NOMO-1 treated with dmso at 0.1 percent for 144 hours (cell line): ENCODE measurements at regions not wholly inside any gene's neighbourhood (a gene's known extent, or its start where the extent isn't known, plus 50 kb on each side); places are given as distances from the start of the nearest gene placed in this dataset.

Experiments used
- DNase-seq: peaks from one replicate; lab custom pipeline; 2025; ENCODE audit not compliant: unreplicated experiment; lab: John Stamatoyannopoulos, UW

DNA sequence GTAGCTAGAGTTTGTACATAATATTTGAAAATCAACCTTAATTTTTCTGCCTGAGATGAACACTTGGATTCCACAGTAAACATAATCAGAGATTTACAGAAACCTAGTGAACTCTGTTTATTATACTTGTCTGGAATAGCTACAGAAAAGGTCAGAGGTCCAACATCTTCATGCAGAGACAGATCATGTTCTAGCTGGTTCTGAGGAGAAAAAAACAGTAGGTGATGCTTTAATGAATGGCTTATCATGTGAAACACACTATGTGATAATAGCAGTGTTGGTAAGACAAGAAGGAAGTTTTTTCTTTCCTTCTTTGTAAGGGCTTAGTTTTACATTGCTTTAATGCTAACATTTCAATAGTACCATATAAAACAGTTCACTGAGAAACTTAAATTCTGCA is 846.4 kb upstream of the ZEB2 start:
- DNase-seq: no peak

DNA sequence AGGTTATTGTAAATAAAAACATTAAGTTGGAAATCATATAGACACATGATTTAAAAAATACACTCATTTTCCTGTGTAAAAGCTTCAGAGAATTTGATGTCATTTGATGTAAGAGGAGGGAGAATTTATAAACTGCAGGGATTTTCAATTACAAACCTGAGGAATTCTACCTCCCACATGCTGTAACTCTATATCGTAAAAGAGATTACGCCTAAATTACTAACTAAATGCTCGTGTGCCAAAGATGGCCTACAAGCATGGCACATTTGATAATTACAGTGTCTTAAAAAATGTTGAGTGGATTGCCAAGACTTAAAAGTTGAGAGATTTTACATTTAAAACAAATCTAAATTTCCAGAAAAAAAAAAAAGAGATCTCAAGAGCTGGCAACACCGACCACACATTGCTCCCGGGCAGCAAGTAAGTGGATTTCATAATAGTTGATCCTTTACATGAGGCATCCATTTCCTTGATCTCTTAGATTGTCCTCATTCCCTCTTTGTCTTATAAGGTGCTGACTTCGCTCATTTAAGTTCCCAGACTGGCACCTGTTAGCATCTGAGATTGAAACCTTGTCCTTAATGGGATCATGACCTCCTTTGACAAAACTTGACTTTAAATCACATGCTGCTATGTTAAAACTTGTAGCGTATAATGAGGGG is 840.3 kb upstream of the ZEB2 start:
- no peak for DNase-seq

DNA sequence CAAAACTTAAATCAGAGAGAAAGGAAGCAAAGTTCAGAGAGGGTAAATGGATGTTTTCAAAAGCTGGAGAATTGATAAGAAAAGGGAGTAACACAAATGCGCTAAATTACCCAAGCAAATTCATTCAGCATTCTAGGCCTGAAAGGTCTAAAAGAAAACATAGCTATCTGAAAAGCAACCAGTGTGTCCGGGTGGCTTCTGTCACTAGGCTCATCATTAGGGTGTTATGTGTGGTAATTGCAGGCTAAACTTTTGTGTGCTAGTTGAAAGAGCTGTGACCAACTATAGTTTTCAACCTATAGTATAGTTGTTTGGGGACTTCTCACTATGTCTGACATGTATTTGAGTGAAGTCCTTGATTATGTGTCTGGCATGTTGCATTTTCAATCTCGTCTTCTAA is 839.6 kb upstream of the ZEB2 start:
- DNase-seq: no peak

DNA sequence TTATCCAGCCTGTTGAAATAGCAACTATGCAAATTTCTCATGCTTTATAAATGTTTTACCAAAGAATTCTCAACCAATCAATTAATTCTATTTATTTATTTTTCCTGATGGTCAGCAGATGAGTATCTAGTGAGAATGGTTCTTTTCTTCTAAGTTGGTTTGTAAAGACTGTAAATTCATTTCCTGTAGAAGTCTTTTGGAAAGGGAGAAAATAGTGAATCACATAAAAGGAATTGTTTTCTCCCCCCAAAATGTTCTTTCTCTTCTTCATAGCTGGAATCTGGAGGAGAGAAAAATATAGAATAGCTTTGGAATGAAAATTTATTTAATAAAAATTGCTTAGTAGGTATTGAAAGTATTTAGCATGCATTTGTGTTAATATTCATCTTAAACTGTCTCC is 836.1 kb upstream of the ZEB2 start:
- no peak for DNase-seq

DNA sequence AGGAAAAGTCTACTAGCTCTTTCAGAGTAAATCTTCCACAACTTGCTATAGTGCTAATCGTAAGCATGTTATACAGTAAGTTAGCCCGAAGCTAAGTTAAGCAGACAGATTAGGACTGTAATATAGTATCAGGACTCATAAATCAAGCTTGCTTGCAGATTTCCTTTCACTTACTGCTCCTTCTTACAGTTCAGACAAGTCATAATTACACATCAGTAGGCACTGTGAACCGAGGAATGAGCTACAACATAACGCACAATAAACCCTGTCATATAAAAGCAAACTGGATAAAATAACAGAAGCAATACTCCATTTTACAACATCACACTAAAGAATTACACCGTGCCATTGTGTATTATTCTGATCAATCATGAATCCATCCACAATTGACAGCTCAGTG is 832.6 kb upstream of the ZEB2 start:
- no peak for DNase-seq

DNA sequence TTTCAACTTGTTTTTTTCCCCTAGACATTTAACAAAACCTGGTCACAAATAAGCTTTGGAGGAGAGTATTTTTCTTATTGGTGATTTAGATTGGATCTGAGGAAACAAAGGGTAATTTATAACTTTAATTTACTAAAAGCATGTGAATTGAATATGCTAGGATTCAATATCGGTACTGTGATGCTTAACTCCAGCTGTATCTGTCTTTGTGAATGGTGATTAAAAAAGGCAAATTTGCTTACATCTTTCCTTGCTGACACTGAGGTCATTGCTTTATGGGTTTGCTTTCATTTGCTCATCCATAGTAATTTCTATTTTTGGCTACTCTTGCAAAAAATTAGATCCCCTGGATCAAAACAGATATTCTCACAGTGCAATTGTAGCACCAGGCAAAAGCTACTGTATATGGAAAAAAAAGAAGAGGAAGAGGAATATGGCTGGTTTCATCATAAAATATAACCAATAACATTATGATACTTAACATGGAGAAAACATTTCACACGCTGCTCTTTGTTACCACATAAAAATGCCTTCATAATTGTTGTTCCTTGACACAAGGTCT is 832.0 kb upstream of the ZEB2 start:
- no peak for DNase-seq

DNA sequence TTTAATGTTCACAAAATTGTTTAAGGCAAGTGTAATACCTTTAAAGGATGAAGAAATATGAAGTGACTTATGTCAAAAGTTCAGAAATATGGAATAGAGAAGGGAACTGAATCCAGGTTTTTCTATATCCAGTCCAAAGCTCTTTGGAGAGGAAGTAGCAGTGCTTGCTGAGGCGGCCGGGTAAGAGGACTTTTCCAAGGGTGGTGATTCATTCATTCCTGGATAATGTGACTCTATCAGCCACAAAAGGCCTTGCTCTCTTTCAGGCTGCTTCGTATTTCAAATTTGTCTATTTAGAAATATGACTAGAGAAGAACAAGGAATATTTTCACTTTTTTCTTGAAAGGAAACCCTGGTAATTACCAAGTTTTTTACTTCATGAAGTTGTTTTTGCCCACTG is 830.1 kb upstream of the ZEB2 start:
- no peak for DNase-seq

DNA sequence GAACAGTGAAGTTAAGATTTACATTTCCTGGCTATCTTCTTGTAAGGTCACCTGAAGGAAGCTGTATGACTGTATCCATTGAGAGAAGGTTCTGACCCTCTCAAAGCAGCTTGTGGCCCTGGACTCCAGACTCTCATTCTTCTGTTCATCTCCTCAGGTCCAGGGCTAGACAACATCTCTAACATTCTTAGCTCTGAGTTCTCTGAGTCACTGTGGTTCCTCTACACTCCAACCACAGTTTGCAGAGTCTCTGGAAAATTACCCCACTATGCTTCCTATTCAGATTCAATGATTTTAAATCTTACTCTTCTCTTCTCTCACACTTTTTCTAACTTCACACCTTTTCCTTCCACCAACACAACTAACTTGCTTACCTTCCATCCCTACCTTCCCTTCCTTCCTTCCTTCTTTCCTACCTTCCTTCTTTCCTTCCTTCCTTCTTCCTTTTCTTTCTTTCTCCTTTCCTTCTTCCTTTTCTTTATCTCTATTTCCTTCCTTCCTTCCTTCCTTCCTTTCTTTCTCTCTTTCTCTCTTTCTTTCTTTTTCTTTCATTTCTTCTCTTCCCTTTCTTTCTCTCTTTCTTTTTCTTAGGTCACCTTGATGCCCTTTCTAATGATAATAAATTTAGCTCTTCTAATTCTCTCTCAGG is 824.3 kb upstream of the ZEB2 start:
- DNase-seq: no peak

DNA sequence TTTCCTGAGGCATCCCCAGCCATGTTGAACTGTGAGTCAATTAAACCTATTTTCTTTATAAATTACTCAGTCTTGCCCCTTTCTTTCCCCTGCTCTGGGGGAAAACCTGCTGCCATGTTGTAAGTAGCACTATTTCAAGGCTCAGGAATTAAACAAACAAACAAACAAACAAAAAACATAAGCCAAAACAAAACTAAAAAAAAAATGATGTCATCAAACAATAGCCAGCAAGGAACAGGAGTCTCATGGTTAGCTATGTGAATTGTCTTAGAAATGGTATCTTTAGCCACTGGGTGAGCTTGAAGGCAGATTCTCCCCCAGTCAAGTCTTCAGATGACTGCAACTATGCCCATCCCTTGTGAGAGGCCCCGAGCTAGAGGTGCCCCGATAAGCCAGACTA is 823.4 kb upstream of the ZEB2 start:
- DNase-seq: no peak

DNA sequence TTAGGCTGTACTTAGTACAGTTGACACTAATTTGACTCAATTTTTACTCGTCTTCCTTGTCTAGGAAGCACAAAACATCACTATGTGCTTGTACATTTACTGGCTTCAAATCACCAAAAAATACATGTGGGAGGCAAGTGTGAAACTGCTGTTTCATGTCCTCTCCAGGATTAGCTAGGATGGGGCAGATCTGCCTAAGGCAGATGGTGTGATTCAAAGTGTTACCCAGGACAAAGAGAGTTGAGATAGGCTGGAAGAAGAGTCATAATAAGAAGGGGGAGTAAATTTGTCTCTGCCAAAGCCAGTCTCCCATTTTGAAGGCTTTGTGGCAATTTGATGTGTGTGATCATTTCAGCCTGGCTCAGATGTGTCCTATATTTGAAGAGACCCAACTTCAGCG is 821.6 kb upstream of the ZEB2 start:
- no peak for DNase-seq

DNA sequence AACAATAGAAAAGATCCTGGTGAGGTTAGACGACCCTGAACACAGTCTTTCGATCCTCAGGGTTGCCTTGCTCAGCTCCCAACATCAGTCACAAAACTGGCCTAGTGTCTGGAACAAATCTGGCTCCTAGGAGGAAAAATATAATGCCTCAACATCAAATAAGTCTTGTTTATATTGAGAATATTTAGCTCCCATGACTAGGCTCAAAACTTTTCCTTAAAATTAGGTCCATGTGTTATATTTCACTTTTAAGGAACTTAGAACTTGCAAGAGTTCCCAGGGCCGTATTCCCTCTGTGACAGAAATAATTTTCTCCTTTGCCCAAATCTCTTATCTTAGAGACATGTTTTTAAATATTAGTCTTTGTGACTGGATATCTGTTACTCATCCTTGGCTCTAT is 819.7 kb upstream of the ZEB2 start:
- DNase-seq: no peak

DNA sequence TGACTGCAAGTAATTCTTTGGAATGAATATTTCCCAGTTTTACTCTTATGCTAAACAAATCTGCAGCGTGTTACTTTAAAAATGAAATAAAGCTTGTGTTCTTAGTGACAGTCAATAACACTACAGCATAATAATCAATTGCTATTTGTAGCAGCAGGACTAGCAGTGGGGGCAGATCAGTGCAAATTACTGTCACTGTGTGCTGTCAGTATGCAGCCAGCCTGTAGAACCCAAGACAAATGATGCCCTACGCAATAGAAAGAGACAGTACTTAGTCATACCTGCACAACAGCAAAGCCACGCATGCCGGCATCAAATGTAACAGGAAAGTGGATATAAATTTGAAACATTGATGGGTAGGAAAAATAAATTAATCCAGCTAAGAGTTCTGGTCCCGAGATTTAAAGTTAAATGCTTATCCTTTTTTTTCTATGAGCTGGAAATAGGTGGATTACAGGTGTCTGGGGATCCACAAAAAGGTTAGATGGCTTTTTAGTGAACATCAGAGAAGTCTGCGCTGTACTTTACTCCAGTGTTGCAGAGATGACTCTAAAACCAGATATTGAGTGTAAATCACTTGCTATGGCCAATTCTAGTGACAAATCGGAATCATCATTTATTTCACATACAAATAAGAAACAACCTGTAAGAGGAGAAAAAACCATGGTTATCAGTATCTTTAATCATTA is 812.4 kb upstream of the ZEB2 start:
- no peak for DNase-seq

DNA sequence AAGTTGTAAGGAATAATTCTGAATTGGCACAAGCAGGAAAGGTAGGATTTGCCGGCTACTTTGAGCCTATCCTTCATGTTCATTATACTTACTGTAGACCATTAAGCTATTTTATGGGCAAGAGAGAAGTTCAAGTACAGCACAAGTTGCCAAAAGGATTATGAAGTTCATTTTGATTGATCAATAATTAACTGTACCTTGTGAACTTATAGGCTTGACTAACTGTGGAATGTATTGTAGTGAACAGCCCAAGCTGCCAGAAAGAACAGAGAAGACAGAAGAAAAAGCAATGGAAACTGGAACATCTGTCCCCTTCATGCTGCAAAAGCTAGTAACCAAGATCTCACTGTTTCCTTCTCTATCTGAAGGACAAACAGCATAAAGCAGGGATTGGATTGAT is 810.1 kb upstream of the ZEB2 start:
- no peak for DNase-seq

DNA sequence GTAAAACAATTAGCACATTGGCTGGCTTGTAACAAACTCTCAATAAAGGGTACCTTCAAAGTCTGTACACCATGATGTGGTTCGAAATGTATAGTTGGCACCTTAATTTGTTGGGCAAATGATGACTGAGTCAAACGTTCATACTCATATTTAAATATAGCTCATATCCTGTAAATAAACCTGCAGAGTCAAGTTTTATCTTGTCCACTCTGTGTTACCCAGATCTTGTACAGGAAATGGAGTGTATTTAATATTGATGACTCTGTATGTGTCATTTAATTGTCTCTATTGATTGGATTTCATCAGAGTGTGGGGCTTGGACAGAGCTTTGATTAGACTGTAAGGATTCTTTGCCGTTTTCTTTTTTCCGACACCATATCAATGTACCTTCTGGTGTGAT is 805.6 kb upstream of the ZEB2 start:
- DNase-seq: no peak

DNA sequence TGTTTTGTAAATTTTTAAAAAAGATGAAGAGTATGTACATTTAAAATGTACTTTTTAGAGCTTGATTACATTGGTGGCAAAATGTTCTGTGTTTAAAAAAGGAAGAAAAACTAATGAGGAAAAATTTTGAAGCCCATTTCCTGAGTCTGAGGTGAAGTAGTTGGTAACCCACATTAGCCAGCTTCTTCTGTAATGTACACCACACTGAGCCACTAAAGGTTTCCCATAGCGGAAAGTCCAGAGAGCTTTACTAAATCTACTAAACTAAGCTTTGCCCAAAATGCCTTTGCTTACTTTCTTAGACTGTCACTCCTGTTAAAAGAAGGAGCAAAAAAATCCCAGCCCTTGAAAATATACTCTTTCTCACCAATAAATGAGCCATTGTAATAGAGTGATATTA is 804.8 kb upstream of the ZEB2 start:
- DNase-seq: no peak

DNA sequence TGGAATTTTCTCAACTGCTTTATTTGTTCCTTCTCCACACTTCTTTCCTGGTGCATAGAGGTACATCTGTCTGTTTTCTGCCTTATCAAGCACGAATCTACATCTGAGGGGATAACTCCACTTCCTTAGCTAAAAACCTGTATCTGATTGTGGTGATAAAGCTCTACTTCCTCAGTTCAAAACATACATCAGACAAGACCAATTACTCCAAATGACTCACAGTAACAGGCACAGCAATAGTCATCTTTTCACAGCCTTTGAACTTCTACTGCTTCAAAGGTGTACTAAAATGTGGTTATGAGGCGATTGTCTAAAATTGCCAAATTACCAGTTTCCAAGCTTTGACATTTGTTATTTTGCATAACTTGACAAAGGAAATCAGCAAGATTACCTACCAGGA is 803.6 kb upstream of the ZEB2 start:
- DNase-seq: peak; percentile 32

DNA sequence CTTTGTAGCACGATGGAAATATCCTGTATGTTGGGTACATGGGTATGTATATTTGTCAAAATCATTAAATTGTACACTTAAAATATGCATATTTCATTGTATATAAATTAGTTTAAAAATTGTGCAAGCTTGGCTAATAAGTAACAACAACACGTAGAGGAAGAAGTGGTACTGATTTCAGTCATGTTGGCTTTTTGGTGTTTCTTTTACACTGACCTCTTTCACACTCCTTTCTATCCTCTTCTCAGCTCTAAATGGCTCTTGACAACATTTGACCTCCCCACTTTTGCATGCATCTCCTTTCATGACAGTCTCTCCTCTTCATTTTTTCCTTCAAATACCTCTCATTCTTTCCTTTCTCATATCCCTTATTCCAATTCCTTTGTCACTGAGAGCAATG is 801.4 kb upstream of the ZEB2 start:
- no peak for DNase-seq

DNA sequence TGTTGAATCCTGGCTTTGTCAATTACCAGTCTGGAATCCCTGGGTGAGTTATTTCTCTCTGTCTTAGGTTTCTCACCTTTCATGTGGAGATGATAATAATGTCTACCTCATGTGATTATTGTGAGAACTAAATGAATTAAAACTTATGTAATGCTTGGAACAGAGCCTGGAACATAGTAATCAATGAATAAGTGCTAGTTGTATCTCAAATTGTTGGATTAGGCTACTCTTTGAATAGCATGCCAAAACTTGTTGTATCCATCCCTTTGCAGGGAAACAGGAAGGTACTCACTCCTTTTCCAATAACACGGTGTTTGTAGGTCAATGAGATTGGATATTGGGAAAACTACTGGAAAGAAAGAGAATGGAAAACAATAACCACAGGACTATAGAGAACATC is 796.6 kb upstream of the ZEB2 start:
- DNase-seq: no peak

DNA sequence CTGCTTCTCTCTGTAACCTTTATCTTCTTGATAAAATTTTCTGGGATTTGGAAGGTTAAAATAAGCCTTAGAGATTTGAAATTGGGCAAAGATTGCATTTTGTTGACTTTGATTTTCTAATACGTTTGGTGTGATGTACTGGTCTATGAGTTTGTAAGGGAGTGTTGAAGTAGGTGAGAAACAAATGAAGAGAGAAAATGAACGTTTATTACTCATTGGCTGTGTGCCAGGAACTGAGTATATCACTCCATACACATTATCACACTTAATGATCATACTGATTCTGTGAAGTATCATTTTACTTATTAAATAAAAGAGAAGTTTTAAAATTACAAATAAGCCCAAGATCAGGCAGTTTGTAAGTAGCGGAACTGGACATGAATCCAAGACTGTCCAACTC is 795.1 kb upstream of the ZEB2 start:
- DNase-seq: no peak

DNA sequence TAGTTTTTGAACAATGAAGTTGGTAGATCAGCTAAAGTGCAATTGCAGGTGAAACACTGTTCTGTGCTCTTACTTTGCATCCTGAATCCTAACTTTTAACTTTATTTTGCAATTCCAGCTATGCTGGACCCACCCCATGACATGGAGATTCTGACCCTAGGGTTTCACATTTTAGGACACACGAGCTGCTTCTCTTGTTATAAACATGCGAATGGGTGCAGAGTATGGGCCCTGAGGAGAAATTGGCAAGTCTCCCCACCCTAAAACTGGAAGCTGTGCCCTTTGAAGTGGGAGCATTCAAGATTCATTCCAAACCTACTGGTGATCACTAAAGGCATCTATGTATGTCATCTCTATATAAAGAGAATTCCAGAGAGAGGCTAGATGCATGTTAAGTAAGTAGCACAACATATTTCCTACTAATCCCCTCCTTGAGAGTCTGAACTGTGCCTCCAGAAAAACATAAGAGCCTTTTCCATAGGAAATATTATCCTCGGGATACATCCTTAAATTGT is 794.3 kb upstream of the ZEB2 start:
- DNase-seq: no peak

DNA sequence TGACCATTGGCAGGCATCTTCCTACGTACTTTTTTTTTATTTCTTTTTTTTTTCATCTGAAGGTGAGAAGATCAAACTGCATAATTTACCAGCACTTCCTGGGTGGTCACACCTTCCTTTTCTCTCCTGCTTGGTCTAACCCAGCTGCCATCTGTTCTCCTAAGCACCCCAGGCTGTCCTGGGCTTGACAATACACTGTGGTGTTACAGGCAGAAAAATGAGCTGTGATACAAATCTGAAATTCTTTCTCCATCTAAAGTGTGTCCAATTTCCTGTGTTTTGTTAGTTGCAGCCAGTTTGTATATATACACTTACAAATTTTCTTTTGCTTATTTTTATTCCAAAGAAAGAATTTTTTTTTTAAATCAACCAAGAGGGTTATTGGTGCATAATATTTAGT is 786.0 kb upstream of the ZEB2 start:
- DNase-seq: no peak

DNA sequence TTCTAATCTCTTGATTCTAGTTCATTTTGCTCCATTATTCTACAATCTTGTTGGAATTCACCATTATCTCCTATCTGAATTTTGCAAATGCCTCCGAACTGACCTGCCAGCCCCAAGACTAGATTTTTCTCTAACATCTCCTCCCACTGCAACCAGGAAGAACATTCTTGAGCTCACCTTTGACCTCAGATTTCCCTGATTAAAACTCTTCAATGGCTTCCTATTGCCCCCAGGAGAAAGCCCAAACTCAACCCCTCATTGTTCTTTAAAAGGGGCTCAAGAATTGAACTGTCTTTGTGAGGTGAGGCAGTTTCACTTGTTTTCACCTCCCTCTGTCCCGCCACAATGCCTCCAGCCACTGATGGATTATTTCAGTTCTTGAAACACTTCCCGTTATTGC is 784.6 kb upstream of the ZEB2 start:
- no peak for DNase-seq
